ENCODE measurements at regions not wholly inside any gene's neighbourhood (a gene's known extent, or its start where the extent isn't known, plus 50 kb on each side); places are given as distances from the start of the nearest gene placed in this dataset.

DNA sequence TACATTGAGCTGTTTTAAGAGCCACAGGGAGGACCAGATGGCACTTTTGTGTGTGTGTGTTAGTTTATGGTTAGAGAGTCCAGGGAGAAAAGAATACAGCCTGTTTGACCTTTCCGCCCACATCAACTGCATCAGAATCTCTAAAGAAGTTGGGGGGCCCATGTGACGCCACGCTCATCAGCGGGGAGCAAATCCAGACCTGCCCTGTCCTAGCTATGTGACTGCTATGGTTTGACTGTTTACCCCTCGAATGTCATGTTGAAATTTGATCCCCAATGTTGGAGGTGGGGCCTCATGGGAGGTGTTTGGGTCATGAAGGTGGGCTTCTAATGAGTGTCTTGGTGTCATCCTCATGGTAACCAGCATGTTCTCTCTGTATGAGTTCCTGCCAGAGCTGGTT lies 128.0 kb downstream of the ADRA2A start:
- TF ChIP-seq, protein P1, sequence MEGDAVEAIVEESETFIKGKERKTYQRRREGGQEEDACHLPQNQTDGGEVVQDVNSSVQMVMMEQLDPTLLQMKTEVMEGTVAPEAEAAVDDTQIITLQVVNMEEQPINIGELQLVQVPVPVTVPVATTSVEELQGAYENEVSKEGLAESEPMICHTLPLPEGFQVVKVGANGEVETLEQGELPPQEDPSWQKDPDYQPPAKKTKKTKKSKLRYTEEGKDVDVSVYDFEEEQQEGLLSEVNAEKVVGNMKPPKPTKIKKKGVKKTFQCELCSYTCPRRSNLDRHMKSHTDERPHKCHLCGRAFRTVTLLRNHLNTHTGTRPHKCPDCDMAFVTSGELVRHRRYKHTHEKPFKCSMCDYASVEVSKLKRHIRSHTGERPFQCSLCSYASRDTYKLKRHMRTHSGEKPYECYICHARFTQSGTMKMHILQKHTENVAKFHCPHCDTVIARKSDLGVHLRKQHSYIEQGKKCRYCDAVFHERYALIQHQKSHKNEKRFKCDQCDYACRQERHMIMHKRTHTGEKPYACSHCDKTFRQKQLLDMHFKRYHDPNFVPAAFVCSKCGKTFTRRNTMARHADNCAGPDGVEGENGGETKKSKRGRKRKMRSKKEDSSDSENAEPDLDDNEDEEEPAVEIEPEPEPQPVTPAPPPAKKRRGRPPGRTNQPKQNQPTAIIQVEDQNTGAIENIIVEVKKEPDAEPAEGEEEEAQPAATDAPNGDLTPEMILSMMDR (tag by site-specific recombination; IDR thresholded peaks at IDR 0.05): no peak
- TF ChIP-seq ZBTB20 (tag by site-specific recombination; IDR thresholded peaks at IDR 0.05): no peak
- TF ChIP-seq, protein P2, sequence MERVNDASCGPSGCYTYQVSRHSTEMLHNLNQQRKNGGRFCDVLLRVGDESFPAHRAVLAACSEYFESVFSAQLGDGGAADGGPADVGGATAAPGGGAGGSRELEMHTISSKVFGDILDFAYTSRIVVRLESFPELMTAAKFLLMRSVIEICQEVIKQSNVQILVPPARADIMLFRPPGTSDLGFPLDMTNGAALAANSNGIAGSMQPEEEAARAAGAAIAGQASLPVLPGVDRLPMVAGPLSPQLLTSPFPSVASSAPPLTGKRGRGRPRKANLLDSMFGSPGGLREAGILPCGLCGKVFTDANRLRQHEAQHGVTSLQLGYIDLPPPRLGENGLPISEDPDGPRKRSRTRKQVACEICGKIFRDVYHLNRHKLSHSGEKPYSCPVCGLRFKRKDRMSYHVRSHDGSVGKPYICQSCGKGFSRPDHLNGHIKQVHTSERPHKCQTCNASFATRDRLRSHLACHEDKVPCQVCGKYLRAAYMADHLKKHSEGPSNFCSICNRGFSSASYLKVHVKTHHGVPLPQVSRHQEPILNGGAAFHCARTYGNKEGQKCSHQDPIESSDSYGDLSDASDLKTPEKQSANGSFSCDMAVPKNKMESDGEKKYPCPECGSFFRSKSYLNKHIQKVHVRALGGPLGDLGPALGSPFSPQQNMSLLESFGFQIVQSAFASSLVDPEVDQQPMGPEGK (tag by site-specific recombination; IDR thresholded peaks at IDR 0.05): no peak

All from HEK293 (cell line).